ENCODE measurements at regions not wholly inside any gene's neighbourhood (a gene's known extent, or its start where the extent isn't known, plus 50 kb on each side); places are given as distances from the start of the nearest gene placed in this dataset.

- no peak for FAIRE-seq
- no peak for TF ChIP-seq POLR2A (IDR thresholded peaks at IDR 0.05; ENCODE audit: low read depth, low read length)
Observed at GRCh38 chr13:22403144-22403543, 732.3 kb downstream of the FGF9 start.

GRCh38 chr13:22405891-22406290 is 735.0 kb downstream of the FGF9 start:
- FAIRE-seq (no peak), DNase-seq (ENCODE audit: insufficient read length, low spot score) (no peak)
- no peak for TF ChIP-seq POLR2A (IDR thresholded peaks at IDR 0.05; ENCODE audit: low read depth, low read length)

More at GRCh38 chr13:22403144-22403543, 732.3 kb downstream of the FGF9 start:
- DNase-seq (ENCODE audit: insufficient read length, low spot score) = no peak

- TF ChIP-seq POLR2A (IDR thresholded peaks at IDR 0.05; ENCODE audit: low read depth, low read length) = no peak
- FAIRE-seq (no peak), DNase-seq (ENCODE audit: insufficient read length, low spot score) (no peak)
Observed at GRCh38 chr13:22412452-22412851, 741.6 kb downstream of the FGF9 start.

- FAIRE-seq (no peak), DNase-seq (ENCODE audit: insufficient read length, low spot score) (no peak)
- TF ChIP-seq POLR2A (IDR thresholded peaks at IDR 0.05; ENCODE audit: low read depth, low read length) = no peak
Observed at GRCh38 chr13:22422023-22422422, 751.1 kb downstream of the FGF9 start.

GRCh38 chr13:22422712-22423111 is 751.8 kb downstream of the FGF9 start:
- no peak for FAIRE-seq
- no peak for DNase-seq (ENCODE audit: insufficient read length, low spot score)
- no peak for TF ChIP-seq POLR2A (IDR thresholded peaks at IDR 0.05; ENCODE audit: low read depth, low read length)

- DNase-seq (ENCODE audit: insufficient read length, low spot score) = no peak
- no peak for TF ChIP-seq POLR2A (IDR thresholded peaks at IDR 0.05; ENCODE audit: low read depth, low read length)
- FAIRE-seq = no peak
Observed at GRCh38 chr13:22423261-22423660, 752.4 kb downstream of the FGF9 start.

DNA sequence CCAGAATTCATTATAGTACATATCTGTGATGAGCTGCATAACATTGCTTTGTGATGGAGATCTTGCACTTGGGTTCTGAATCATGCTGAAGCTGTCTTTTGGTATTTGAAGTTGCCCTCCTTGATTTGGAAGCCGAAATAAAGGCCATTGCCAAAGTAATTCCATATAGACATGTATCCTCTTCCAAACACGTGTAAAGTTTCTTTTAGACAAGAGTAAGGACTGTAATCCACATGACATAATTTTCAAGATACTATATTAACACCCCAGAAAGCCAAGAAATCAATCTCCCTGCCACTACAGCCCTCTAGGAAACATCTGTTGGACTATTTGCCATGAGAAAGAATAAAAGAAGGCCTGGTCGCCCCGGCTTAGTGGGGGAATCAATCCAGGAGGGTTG is 754.2 kb downstream of the FGF9 start:
- FAIRE-seq (no peak), DNase-seq (ENCODE audit: insufficient read length, low spot score) (no peak)
- TF ChIP-seq POLR2A (IDR thresholded peaks at IDR 0.05; ENCODE audit: low read depth, low read length) = no peak

- FAIRE-seq = no peak
- no peak for DNase-seq (ENCODE audit: insufficient read length, low spot score)
- no peak for TF ChIP-seq POLR2A (IDR thresholded peaks at IDR 0.05; ENCODE audit: low read depth, low read length)
Observed at GRCh38 chr13:22427066-22427465, 753.7 kb upstream of the SGCG start.

- no peak for FAIRE-seq
- no peak for TF ChIP-seq POLR2A (IDR thresholded peaks at IDR 0.05; ENCODE audit: low read depth, low read length)
- no peak for DNase-seq (ENCODE audit: insufficient read length, low spot score)
Observed at GRCh38 chr13:22427783-22428182, 753.0 kb upstream of the SGCG start.

DNA sequence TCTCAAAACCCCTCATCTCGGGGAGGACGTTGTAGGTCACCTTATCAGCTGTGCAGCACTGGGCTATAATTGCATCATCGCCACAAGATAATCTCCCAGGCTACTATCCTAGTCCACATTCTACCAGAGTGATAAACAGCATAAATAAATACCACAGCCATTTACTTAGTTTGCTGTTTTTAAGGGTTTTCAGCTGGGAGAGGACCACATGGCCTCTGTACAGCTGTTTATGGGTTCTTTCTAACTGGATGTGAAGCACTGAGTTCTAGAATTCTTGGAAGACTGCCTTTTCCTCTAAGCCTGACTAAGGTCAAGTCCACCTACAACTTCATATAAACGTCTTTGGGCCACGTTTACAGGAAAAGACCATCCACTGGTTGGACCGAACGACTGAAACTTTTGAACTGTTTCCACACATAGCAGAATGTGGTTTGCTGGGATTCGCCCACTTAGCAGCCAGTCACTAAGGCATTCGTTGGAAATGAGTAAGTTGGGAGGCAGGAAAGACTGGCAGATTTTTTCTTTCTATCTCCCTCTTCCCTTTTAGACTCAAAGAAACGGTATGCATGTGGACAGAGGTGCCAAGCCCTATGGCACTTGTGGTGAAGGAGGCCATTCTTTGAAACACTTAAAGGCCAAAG is 752.5 kb upstream of the SGCG start:
- DNase-seq (ENCODE audit: insufficient read length, low spot score) = no peak
- TF ChIP-seq POLR2A (IDR thresholded peaks at IDR 0.05; ENCODE audit: low read depth, low read length) = no peak
- no peak for FAIRE-seq

DNA sequence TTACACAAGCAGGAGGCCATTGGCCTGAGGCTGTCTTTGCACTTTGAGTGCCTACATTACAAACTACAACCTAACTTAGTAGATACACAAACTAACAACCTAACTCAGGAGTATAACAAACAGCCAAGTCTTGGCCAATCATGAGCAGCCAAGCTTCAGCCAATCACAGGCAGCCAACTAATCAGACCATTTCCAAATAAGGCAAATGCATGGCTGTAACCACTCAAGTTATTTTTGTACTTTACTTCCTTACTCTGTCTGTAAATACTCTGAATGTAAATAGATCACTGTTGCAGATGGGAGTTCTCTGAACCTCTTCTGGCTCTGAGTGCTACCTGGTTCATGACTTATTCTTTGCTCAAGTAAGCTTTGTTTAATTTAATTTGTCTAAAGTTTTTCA is 748.1 kb upstream of the SGCG start:
- no peak for FAIRE-seq
- TF ChIP-seq POLR2A (IDR thresholded peaks at IDR 0.05; ENCODE audit: low read depth, low read length) = no peak
- DNase-seq (ENCODE audit: insufficient read length, low spot score) = no peak

DNA sequence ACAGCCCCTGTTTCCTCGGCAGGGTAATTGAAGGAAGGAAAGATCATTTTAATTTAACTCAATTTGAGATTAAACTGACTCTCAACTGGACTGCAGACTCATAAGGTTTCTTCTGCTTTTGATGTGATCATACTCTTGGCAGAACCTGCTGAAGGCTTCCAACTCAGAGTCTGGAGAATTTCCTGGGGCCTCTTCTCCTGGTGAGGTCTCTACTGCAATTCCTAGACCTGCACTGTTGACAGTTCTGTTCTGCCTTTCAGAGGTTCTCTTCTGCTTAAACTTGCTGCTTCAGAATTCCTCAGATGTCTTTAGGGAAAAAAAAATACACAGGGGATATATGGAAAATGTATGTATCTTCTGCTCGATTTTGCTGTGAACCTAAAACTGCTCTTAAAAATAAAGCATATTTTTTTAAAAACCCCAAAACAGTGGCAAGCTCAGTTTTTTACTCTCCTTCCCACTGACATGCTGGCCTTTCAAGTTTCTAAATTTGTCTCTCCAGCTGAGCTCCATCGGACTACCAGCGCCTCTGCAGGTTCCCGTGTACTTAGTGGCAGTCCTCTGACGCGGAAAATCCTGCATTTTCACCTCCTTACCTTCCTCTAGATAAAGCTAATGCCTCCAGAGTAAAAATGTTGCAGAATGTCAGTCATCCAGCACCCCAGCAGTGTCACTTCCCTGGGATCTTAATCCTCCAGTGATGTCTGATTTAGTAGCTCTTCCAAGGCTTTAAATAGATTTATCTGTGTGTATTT is 733.5 kb upstream of the SGCG start:
- no peak for FAIRE-seq
- no peak for DNase-seq (ENCODE audit: insufficient read length, low spot score)
- TF ChIP-seq POLR2A (IDR thresholded peaks at IDR 0.05; ENCODE audit: low read depth, low read length) = no peak

GRCh38 chr13:22449251-22449650 is 731.5 kb upstream of the SGCG start:
- no peak for DNase-seq (ENCODE audit: insufficient read length, low spot score)
- no peak for TF ChIP-seq POLR2A (IDR thresholded peaks at IDR 0.05; ENCODE audit: low read depth, low read length)
- no peak for FAIRE-seq

DNA sequence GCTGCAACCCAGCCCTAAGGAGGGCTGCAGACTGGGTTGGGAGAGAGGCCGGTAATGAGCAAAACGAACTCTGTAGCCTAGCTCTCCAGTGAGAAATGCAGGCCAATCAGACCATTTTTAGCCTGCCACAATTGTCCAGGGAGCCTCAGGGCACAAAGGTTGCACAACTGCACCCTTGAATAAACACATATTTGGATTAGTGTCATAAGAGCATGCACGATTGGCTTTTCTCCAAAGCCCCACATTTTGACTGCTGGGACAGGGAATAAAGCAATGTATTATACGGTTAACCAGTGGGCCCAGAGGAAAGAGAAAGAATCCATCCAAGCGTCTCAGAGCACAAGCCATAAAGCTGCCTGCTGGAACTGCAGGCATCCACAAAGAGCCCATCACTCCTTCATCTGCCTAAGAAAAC is 729.4 kb upstream of the SGCG start:
- FAIRE-seq = no peak
- no peak for DNase-seq (ENCODE audit: insufficient read length, low spot score)
- TF ChIP-seq POLR2A (IDR thresholded peaks at IDR 0.05; ENCODE audit: low read depth, low read length) = no peak

GRCh38 chr13:22454586-22454985 is 726.2 kb upstream of the SGCG start:
- FAIRE-seq (no peak), DNase-seq (ENCODE audit: insufficient read length, low spot score) (peak; percentile 4)
- TF ChIP-seq POLR2A (IDR thresholded peaks at IDR 0.05; ENCODE audit: low read depth, low read length) = no peak
